GM12872 (cell line): ENCODE measurements at regions not wholly inside any gene's neighbourhood (a gene's known extent, or its start where the extent isn't known, plus 50 kb on each side); places are given as distances from the start of the nearest gene placed in this dataset.

ENCODE experiments used
- CTCF ChIP-seq: IDR thresholded peaks from 3 replicates; pipeline ENCODE4 v1.5.1; 2011; ENCODE audit warnings: low read depth, mild to moderate bottlenecking, low read length, moderate library complexity; ENCODE audit not compliant: insufficient read depth

GRCh38 chr1:82260051-82260450 is 459.3 kb downstream of the ADGRL2 start:
- no peak for TF ChIP-seq CTCF

- TF ChIP-seq CTCF, result no peak
These were observed 458.2 kb downstream of the ADGRL2 start for GRCh38 chr1:82258887-82259286.

GRCh38 chr1:82246050-82246449 is 445.3 kb downstream of the ADGRL2 start:
- no peak for TF ChIP-seq CTCF

GRCh38 chr1:82245345-82246014 is 444.7 kb downstream of the ADGRL2 start:
- TF ChIP-seq CTCF, result no peak

GRCh38 chr1:82240571-82240970 is 439.8 kb downstream of the ADGRL2 start:
- TF ChIP-seq CTCF, result no peak

GRCh38 chr1:82230667-82231066 is 429.9 kb downstream of the ADGRL2 start:
- TF ChIP-seq CTCF, result no peak

- TF ChIP-seq CTCF, result no peak
These were observed 426.8 kb downstream of the ADGRL2 start for GRCh38 chr1:82227306-82228095.
